NCI-H1694 (cell line): ENCODE measurements at regions not wholly inside any gene's neighbourhood (a gene's known extent, or its start where the extent isn't known, plus 50 kb on each side); places are given as distances from the start of the nearest gene placed in this dataset.

Experiments used
- DNase-seq: peaks from one replicate; lab custom pipeline; 2025; lab: John Stamatoyannopoulos, UW

DNA sequence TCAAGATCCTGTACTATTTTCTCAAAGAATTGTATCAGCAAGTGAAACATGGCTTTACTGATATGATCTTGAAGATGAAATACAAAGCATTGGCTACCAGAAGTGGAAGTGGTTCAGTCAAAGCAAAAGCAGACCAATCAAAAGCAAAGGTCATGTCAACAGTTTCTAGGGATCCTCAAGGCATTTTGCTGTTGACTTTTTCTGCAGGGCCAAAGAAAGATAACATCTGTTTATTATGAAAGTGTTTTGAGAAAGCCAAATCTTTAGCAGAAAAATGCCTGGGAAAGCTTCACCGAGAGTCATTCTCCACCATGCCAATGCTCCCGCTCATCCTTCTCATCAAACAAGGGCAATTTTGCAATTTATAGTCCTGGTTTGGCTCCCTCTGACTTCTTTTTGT is 90.3 kb upstream of the ACO1 start:
- DNase-seq: no peak

DNA sequence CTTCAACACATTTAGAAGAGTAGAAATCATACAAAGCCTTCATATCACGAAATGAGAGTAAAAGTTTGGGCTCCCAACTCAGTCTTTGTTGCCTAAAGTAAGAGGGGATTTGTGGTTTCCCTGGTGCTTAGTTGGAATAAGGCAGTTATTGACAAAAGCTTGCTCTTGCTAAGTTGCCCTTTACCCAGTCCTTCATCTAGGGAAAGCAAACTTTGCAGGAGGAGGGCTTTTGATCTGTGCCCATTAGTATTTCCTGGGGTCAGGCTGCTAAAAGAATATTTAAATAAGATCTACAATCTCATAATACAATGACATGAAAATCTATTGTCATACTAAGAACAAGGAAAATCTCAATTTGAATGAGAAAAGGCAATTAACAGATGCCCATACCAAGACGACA is 84.1 kb upstream of the ACO1 start:
- DNase-seq: no peak

DNA sequence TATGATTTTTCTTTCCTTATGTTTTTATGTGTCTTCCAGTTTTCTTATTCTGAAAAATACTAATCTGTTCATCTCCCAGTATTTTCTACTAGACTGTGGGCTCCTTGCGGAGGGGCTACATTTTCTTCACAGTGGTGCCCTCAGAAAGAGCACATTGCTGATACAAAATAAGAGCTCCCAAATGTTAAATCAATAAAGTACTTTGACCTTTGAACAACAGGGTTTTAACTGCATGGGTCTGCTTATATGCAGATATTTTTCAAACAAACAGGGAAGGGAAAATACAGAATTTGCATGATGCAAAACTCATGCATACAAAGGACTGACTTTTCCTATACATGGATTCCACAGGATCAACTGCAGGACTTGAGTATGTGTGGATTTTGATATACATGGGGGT is 79.9 kb upstream of the ACO1 start:
- DNase-seq: no peak

DNA sequence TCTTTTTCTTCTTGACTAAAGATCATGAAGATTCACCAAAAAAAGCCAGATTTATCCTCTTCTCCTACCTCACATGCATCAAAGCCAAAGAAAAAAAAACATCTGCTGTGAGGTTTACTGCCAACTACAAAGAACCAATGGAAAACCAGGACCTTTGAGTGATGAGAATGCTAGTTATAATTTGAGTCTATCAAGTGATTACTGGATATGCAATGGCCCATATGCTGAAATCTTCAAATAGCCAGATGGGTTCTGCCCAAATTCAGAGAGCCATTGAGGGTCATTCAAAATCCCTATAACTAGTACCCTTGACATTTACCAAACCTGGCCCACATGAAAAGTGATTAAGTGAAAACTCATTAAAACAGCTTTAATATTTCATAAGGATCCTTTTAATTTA is 78.4 kb upstream of the ACO1 start:
- DNase-seq: peak; percentile 40

DNA sequence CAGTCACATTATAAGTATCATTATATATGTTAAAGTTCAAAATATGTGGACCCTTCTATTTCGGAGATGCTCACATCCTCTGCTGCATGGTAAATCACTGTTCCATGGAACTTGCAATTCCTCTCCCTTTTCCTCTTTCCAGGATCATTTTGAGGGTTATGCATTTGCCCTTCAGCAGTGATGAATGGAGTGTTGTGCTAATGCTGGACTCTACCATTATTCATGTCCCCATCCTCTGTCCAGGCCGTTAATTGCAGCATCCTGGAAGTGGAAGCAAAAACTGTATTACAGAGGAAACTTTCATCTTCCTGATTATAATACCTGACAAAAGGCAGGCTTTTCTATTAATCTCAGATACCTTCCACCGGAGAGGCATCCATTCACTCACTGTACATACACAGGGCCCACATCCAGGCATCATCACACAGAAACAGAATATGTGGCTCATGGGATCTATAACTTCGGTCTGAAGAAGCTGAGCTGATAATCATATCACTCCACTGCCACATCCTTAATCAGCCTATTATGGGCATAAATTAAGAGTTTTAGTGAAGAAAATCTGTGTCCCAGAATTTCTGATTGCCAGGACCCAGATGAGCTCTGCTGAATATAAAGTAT is 65.0 kb upstream of the ACO1 start:
- DNase-seq: no peak

GRCh38 chr9:32322622-32323021 is 61.8 kb upstream of the ACO1 start:
- no peak for DNase-seq

DNA sequence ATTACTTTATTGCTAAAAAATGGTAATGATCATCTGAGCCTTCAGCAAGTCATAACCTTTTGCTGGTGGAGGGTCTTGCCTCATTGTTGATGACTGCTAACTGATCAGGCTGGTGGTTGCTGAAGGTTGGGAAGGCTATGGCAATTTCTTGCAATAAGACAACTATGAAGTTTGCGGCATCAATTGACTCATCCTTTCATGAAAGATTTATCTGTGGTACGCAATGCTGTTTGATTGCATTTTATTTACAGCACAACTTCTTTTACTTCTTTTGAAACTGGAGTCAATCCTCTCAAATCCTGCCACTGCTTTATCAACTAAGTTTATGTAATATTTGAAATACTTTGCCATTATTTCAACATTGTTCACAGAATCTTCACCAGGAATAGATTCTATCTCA is 58.3 kb upstream of the ACO1 start:
- DNase-seq: no peak

DNA sequence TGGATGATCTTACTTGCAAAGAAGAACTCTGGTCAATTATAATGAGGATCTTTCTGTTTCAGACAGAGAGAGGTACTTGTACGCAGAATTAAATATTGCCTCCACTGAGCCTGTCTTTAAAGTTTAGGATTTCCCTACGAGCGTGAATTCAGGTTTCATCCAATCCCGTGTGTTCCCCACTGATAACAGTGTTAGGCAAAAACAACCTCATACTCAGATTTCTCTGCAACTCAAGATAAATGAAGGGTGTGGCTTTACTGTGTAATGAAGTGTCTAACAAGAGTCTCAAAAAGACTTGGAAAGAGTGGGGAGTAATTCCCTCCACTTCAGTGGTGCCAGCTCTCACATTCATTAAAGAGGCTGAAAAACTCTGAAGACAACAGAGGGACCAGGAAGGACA is 53.2 kb upstream of the ACO1 start:
- no peak for DNase-seq

DNA sequence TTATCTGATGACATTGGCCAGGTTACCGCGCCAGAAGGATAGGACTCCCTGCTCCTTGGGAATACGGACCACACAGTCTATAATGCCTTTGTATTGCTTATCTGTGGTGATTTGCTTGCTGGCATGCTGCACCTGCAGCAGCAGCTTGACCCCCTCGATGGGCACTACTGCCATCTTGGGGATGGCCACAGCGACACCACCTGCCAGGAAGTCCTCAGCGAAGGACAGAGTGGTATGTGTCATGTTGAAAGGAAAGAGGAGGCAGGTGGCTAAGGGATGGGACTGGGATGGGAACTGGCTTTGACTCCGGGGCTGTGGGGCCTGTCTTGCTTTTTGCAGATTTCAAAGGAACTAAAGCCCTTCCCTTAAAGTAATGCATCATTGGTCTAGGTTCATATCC is 50.3 kb upstream of the ACO1 start:
- no peak for DNase-seq
